ENCODE measurements at regions not wholly inside any gene's neighbourhood (a gene's known extent, or its start where the extent isn't known, plus 50 kb on each side); places are given as distances from the start of the nearest gene placed in this dataset.

GRCh38 chr15:81434851-81435250, 60.8 kb upstream of the TMC3 start:
- Histone ChIP-seq H3K4me1 (no peaks in the 10 kb centered on the region), H3K4me3 (no peak overlapping the region), H3K36me3 (no peaks in the 10 kb centered on the region), H3K27me3 (no peaks in the 10 kb centered on the region), H3K27ac (no peak overlapping the region), H3K9me3 (no peaks in the 10 kb centered on the region)
- no peak for DNase-seq
- TF ChIP-seq POLR2A (IDR thresholded peaks at IDR 0.05), result no peak
- TF ChIP-seq, protein P1, sequence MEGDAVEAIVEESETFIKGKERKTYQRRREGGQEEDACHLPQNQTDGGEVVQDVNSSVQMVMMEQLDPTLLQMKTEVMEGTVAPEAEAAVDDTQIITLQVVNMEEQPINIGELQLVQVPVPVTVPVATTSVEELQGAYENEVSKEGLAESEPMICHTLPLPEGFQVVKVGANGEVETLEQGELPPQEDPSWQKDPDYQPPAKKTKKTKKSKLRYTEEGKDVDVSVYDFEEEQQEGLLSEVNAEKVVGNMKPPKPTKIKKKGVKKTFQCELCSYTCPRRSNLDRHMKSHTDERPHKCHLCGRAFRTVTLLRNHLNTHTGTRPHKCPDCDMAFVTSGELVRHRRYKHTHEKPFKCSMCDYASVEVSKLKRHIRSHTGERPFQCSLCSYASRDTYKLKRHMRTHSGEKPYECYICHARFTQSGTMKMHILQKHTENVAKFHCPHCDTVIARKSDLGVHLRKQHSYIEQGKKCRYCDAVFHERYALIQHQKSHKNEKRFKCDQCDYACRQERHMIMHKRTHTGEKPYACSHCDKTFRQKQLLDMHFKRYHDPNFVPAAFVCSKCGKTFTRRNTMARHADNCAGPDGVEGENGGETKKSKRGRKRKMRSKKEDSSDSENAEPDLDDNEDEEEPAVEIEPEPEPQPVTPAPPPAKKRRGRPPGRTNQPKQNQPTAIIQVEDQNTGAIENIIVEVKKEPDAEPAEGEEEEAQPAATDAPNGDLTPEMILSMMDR (IDR thresholded peaks at IDR 0.05), result no peak
- intact Hi-C loops (cut with DNase I; ENCODE audit: low total_unique reads), result no loop called here

GRCh38 chr15:81433462-81433861, 59.4 kb upstream of the TMC3 start:
- intact Hi-C loops (cut with DNase I; ENCODE audit: low total_unique reads), result no loop called here
- TF ChIP-seq POLR2A (IDR thresholded peaks at IDR 0.05), result no peak
- TF ChIP-seq, protein P1 (IDR thresholded peaks at IDR 0.05), result no peak
- DNase-seq, result no peak
- no peaks in the 10 kb centered on the region for H3K9me3 ChIP-seq
- H3K27ac ChIP-seq, result no peak overlapping the region
- no peaks in the 10 kb centered on the region for H3K27me3 ChIP-seq
- H3K36me3 ChIP-seq, result no peaks in the 10 kb centered on the region
- H3K4me1 ChIP-seq, result no peaks in the 10 kb centered on the region
- H3K4me3 ChIP-seq, result no peak overlapping the region

GRCh38 chr15:81432179-81432578, 58.2 kb upstream of the TMC3 start:
- no peak for TF ChIP-seq POLR2A (IDR thresholded peaks at IDR 0.05)
- TF ChIP-seq, protein P1 (IDR thresholded peaks at IDR 0.05), result no peak

DNA sequence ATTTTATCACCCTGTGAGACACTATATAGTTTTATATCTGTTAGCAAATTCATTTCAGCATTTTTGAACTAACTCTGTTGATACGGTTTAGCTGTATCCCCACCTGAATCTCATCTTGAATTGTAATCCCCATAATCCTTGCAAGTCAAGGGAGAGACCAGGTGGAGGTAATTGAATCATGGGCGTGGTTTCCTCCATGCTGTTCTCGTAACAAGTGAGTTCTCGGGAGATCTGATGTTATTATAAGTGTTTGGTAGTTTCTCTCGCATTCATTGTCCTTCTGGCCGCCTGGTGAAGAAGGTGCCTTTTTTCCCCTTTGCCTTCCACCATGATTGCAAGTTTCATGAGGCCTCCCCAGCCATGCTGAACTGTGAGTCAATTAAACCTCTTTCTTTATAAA, 53.2 kb upstream of the TMC3 start:
- no peaks in the 10 kb centered on the region for H3K4me1 ChIP-seq
- no peaks in the 10 kb centered on the region for H3K36me3 ChIP-seq
- no peak for DNase-seq
- no peak overlapping the region for H3K27ac ChIP-seq
- no peak overlapping the region for H3K4me3 ChIP-seq
- H3K27me3 ChIP-seq, result no peaks in the 10 kb centered on the region
- intact Hi-C loops (cut with DNase I; ENCODE audit: low total_unique reads), result no loop called here
- TF ChIP-seq, protein P1 (IDR thresholded peaks at IDR 0.05), result no peak
- TF ChIP-seq POLR2A (IDR thresholded peaks at IDR 0.05), result no peak
- no peaks in the 10 kb centered on the region for H3K9me3 ChIP-seq

More at GRCh38 chr15:81432179-81432578, 58.2 kb upstream of the TMC3 start:
- Histone ChIP-seq H3K36me3 (no peaks in the 10 kb centered on the region), H3K27me3 (no peaks in the 10 kb centered on the region), H3K4me3 (no peak overlapping the region), H3K9me3 (no peaks in the 10 kb centered on the region), H3K27ac (no peak overlapping the region), H3K4me1 (no peaks in the 10 kb centered on the region)
- DNase-seq, result no peak
- intact Hi-C loops (cut with DNase I; ENCODE audit: low total_unique reads), result no loop called here

GRCh38 chr15:81425905-81426304, 51.9 kb upstream of the TMC3 start:
- no peaks in the 10 kb centered on the region for H3K36me3 ChIP-seq
- no peak for TF ChIP-seq POLR2A (IDR thresholded peaks at IDR 0.05)
- TF ChIP-seq, protein P1 (IDR thresholded peaks at IDR 0.05), result no peak
- H3K27me3 ChIP-seq, result no peaks in the 10 kb centered on the region
- H3K4me1 ChIP-seq, result no peaks in the 10 kb centered on the region
- intact Hi-C loops (cut with DNase I; ENCODE audit: low total_unique reads), result no loop called here
- H3K4me3 ChIP-seq, result no peak overlapping the region
- H3K9me3 ChIP-seq, result no peaks in the 10 kb centered on the region
- no peak for DNase-seq
- no peak overlapping the region for H3K27ac ChIP-seq
